IMR-90 (cell line): ENCODE measurements at regions not wholly inside any gene's neighbourhood (a gene's known extent, or its start where the extent isn't known, plus 50 kb on each side); places are given as distances from the start of the nearest gene placed in this dataset.

Experiments used
- ATAC-seq: fragments of 200-7000 bp; cut with Tn5 transposase; 2 replicates; pipeline ENCODE4 v1.9.1; 2020; ENCODE audit warnings: low read depth, mild to moderate bottlenecking, moderate library complexity
- BruUV-seq: library from RNA; stranded (reverse); fragments of 400-500 nt; replicated peaks from 2 replicates; lab custom pipeline; 2021; lab: Mats Ljungman, UMichigan
- CTCF ChIA-PET: fragments of 300-600 bp; formaldehyde crosslinking; extraction: SDS; loops from one replicate; lab custom pipeline; 2021; ENCODE audit warnings: antibody characterized with exemption; lab: Yijun Ruan, JAX
- POLR2A ChIA-PET: fragments of 300-600 bp; sonication (Branson Sonifier 250); formaldehyde crosslinking; loops from one replicate; lab custom pipeline; 2022; ENCODE audit warnings: antibody characterized with exemption; ENCODE audit not compliant: unreplicated experiment; lab: Charles Lee
- DNase-seq: peaks from one replicate; pipeline ENCODE4 v3.0.0; 2013
- H2AFZ ChIP-seq: replicated peaks from 2 replicates; pipeline ENCODE3; 2013; ENCODE audit warnings: low read length, mild to moderate bottlenecking; ENCODE audit not compliant: poor library complexity
- H2AK5ac ChIP-seq: 2 replicates; pipeline ENCODE4 v1.6.1; 2013; ENCODE audit warnings: low read depth, low read length, inconsistent platforms
- H2AK9ac ChIP-seq: replicated peaks from 2 replicates; pipeline ENCODE3; 2013; ENCODE audit warnings: mild to moderate bottlenecking, low read depth, low read length, moderate library complexity; ENCODE audit not compliant: poor library complexity
- H2BK120ac ChIP-seq: 2 replicates; pipeline ENCODE4 v1.6.1; 2013; ENCODE audit warnings: low read depth, low read length, inconsistent platforms
- H2BK15ac ChIP-seq: 3 replicates; pipeline ENCODE4 v1.6.1; 2013; ENCODE audit warnings: low read depth, low read length, inconsistent platforms
- H2BK20ac ChIP-seq: 2 replicates; pipeline ENCODE4 v1.6.1; 2013; ENCODE audit warnings: low read depth, mild to moderate bottlenecking, inconsistent platforms, low read length, moderate library complexity
- H2BK5ac ChIP-seq: 2 replicates; pipeline ENCODE4 v1.6.1; 2013; ENCODE audit warnings: mild to moderate bottlenecking, low read depth, low read length, inconsistent platforms; ENCODE audit not compliant: poor library complexity, severe bottlenecking
- H3K14ac ChIP-seq: replicated peaks from 2 replicates; pipeline ENCODE4 v1.6.1; 2013; ENCODE audit warnings: low read depth, low read length, inconsistent platforms
- H3K18ac ChIP-seq: 2 replicates; pipeline ENCODE4 v1.6.1; 2013; ENCODE audit warnings: low read depth, low read length, control low read depth
- H3K23ac ChIP-seq: 2 replicates; pipeline ENCODE4 v1.6.1; 2013; ENCODE audit warnings: low read depth, low read length, inconsistent platforms
- H3K27ac ChIP-seq: 2 replicates; pipeline ENCODE4 v1.5.1; 2013; ENCODE audit warnings: mild to moderate bottlenecking, control low read depth, low read length; ENCODE audit not compliant: insufficient read depth
- H3K27me3 ChIP-seq: 2 replicates; pipeline ENCODE4 v1.6.1; 2013; ENCODE audit warnings: low read length; ENCODE audit not compliant: control insufficient read depth, insufficient read depth
- H3K36me3 ChIP-seq: 2 replicates; pipeline ENCODE4 v1.6.1; 2013; ENCODE audit warnings: low read length, mixed read lengths; ENCODE audit not compliant: control insufficient read depth, insufficient read depth
- H3K4ac ChIP-seq: 2 replicates; pipeline ENCODE4 v1.6.1; 2013; ENCODE audit warnings: low read depth, low read length, inconsistent platforms
- H3K4me1 ChIP-seq: 2 replicates; pipeline ENCODE4 v1.6.1; 2013; ENCODE audit warnings: low read length, mixed read lengths; ENCODE audit not compliant: control insufficient read depth, insufficient read depth
- H3K4me2 ChIP-seq: 2 replicates; pipeline ENCODE4 v1.6.1; 2013; ENCODE audit warnings: low read depth, mild to moderate bottlenecking, control low read depth, low read length, moderate library complexity
- H3K4me3 ChIP-seq: 2 replicates; pipeline ENCODE4 v1.5.1; 2013; ENCODE audit warnings: low read depth, mild to moderate bottlenecking, control low read depth, low read length, moderate library complexity; ENCODE audit not compliant: insufficient read depth
- H3K56ac ChIP-seq: 2 replicates; pipeline ENCODE4 v1.6.1; 2013; ENCODE audit warnings: low read length, inconsistent platforms; ENCODE audit not compliant: insufficient read depth; ENCODE audit errors: extremely low read depth
- H3K79me1 ChIP-seq, 2 experiments: 2 replicates each; pipeline ENCODE4 v1.6.1; 2013; ENCODE audit warnings: low read length in 2 of 2, inconsistent platforms in 1 of 2, low read depth in 1 of 2
- H3K9ac ChIP-seq: 2 replicates; pipeline ENCODE4 v1.6.1; 2013; ENCODE audit warnings: low read depth, low read length, control low read depth
- H3K9me1 ChIP-seq: 2 replicates; pipeline ENCODE4 v1.6.1; 2013; ENCODE audit warnings: low read length, inconsistent platforms; ENCODE audit not compliant: insufficient read depth
- H3K9me3 ChIP-seq: 2 replicates; pipeline ENCODE4 v1.6.1; 2013; ENCODE audit warnings: low read length; ENCODE audit not compliant: control insufficient read depth, insufficient read depth
- H4K20me1 ChIP-seq: 2 replicates; pipeline ENCODE4 v1.6.1; 2013; ENCODE audit warnings: low read length, inconsistent platforms; ENCODE audit not compliant: insufficient read depth
- H4K5ac ChIP-seq: 2 replicates; pipeline ENCODE4 v1.6.1; 2013; ENCODE audit warnings: mild to moderate bottlenecking, low read depth, low read length, control low read depth
- H4K8ac ChIP-seq, 2 experiments: 2 replicates each; pipeline ENCODE4 v1.6.1; 2013; ENCODE audit warnings: low read depth in 2 of 2, low read length in 2 of 2, control low read depth in 1 of 2, inconsistent platforms in 1 of 2
- H4K91ac ChIP-seq: 2 replicates; pipeline ENCODE4 v1.6.1; 2013; ENCODE audit warnings: low read depth, low read length, inconsistent platforms; ENCODE audit not compliant: insufficient read depth
- CEBPB ChIP-seq: IDR thresholded peaks from 2 replicates; pipeline ENCODE4 v1.6.1; 2012; ENCODE audit warnings: low read depth, low read length, improper control_type of control experiment
- WGBS, 2 experiments: methylation state at CpG; one replicate each; pipeline versions ENCODE4 v1.1.5 to v1.1.7; 2013; ENCODE audit warnings: missing lambda C conversion rate in 2 of 2; ENCODE audit not compliant: insufficient read length in 1 of 2; ENCODE audit errors: extremely low coverage in 2 of 2; 5-methylcytosine and 5-hydroxymethylcytosine counted together
- dilution Hi-C: fragments of 300-500 bp; cut with HindIII; formaldehyde crosslinking; loops from one replicate; pipeline ENCODE4 v1.14.3; 2018; ENCODE audit warnings: low sequenced_read_pairs; ENCODE audit not compliant: unreplicated experiment
- in situ Hi-C: fragments of 300-500 bp; cut with MboI; formaldehyde crosslinking; loops from 3 replicates; pipeline ENCODE4 v1.14.3; 2019; ENCODE audit warnings: low sequenced_read_pairs, inconsistent platforms, mixed read lengths
- intact Hi-C: fragments of 100-400 bp; cut with micrococcal nuclease; formaldehyde crosslinking; loops from 2 replicates; pipeline ENCODE4 v1.10.0; 2022

DNA sequence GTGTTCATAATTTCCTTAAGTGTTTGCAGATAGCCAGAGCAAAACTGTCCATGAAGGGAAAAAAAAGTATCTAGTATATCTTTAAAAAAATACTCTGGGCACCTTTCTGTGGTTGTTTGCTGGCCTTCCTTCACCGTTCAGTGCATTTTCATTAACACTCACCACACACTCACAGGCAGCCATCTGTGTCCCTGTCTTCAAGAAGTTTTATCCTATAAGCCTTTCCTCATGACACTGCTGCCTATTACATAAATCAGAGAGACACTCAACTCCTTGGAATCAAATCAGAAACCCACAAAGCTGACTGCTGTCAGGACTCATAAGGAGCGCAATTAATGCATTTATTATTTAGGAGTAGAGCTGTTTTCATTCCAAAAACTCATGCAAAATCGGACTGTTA lies 1720.2 kb downstream of the PCDH7 start:
- H4K20me1 ChIP-seq: no peaks in the 10 kb centered on the region
- H3K4me3 ChIP-seq: no peak overlapping the region
- H3K36me3 ChIP-seq: no peaks in the 10 kb centered on the region
- H3K9me1 ChIP-seq: no peaks in the 10 kb centered on the region
- H2AFZ ChIP-seq: no peak overlapping the region
- no peak overlapping the region for H2BK5ac ChIP-seq
- no peaks in the 10 kb centered on the region for H3K4me1 ChIP-seq
- intact Hi-C loops: no loop called here
- no peak overlapping the region for H2AK9ac ChIP-seq
- H4K91ac ChIP-seq: no peak overlapping the region
- dilution Hi-C loops: no loop called here
- no peak overlapping the region for H3K56ac ChIP-seq
- no CpG with 5 or more reads among the region's 3 CpGs for WGBS, 2 experiments
- DNase-seq: no peak
- no peak overlapping the region for H3K4me2 ChIP-seq
- CTCF ChIA-PET: no interaction called here
- no peak overlapping the region for H2BK20ac ChIP-seq
- BruUV-seq: no TSS peak
- no peaks in the 10 kb centered on the region for H3K27me3 ChIP-seq
- peaks cover 2% of the 10 kb centered on the region; the same call in 1 of the 2 replicates for H3K9me3 ChIP-seq
- in situ Hi-C loops: no loop called here
- H4K5ac ChIP-seq: no peak overlapping the region
- H3K4ac ChIP-seq: no peak overlapping the region
- no peak overlapping the region for H4K8ac ChIP-seq
- no peak for ATAC-seq
- no peak overlapping the region for H3K18ac ChIP-seq
- no peak overlapping the region for H3K9ac ChIP-seq
- no peak for TF ChIP-seq CEBPB
- no peak overlapping the region for H2AK5ac ChIP-seq
- no peaks in the 10 kb centered on the region for H3K79me1 ChIP-seq
- POLR2A ChIA-PET: interaction anchor here (0.6 kb wide), 1 partner anchor 412 kb away, joined by 5 read pairs; no protein-coding TSS in a partner anchor
- H3K14ac ChIP-seq: no peak overlapping the region
- H3K27ac ChIP-seq: no peak overlapping the region
- H3K23ac ChIP-seq: no peak overlapping the region
- no peak overlapping the region for H2BK15ac ChIP-seq
- no peak overlapping the region for H2BK120ac ChIP-seq
